Colonic mucosa (tissue), 4 donors: ENCODE measurements at regions not wholly inside any gene's neighbourhood (a gene's known extent, or its start where the extent isn't known, plus 50 kb on each side); places are given as distances from the start of the nearest gene placed in this dataset.

ENCODE experiments used
- DNase-seq: peaks from one replicate; pipeline ENCODE4 v3.0.0-alpha.2; 2020
- H3K27ac ChIP-seq: fragments of 200-600 bp; one replicate; pipeline ENCODE4 v1.8.0; 2021
- H3K27me3 ChIP-seq: fragments of 200-600 bp; one replicate; pipeline ENCODE4 v1.8.0; 2021
- H3K36me3 ChIP-seq: fragments of 200-600 bp; one replicate; pipeline ENCODE4 v1.8.0; 2021
- H3K4me1 ChIP-seq: fragments of 200-600 bp; one replicate; pipeline ENCODE4 v1.8.0; 2021; ENCODE audit warnings: mild to moderate bottlenecking
- H3K4me3 ChIP-seq: fragments of 200-600 bp; one replicate; pipeline ENCODE4 v1.8.0; 2021
- H3K9ac ChIP-seq, 2 donors: one replicate each; pipeline ENCODE4 v1.7.0; 2013; ENCODE audit warnings: control low read depth in 2 of 2, low read depth in 2 of 2, low read length in 2 of 2
- H3K9me3 ChIP-seq: fragments of 200-600 bp; one replicate; pipeline ENCODE4 v1.8.0; 2021
- intact Hi-C: fragments of 100-400 bp; cut with DNase I; formaldehyde crosslinking; loops from one replicate; pipeline ENCODE4 v1.14.1; 2022
- TF ChIP-seq, protein P1 (sequence below): fragments of 200-600 bp; IDR thresholded peaks from one replicate; pipeline ENCODE4 v1.8.0; 2022; ENCODE audit warnings: antibody characterized with exemption, mild to moderate bottlenecking
- donor health status: healthy.
- donor health status: DM: no; HTN: no; CAD: no.
- donor health status: DM: no; HTN: no; CAD: no.

- no peaks in the 10 kb centered on the region for H3K36me3 ChIP-seq
- H3K4me1 ChIP-seq = no peaks in the 10 kb centered on the region
- H3K9me3 ChIP-seq = no peaks in the 10 kb centered on the region
- no peaks in the 10 kb centered on the region for H3K27me3 ChIP-seq
- DNase-seq = no peak
- no peak overlapping the region for H3K27ac ChIP-seq
- H3K4me3 ChIP-seq = no peak overlapping the region
- intact Hi-C loops = no loop called here
- TF ChIP-seq, protein P1, sequence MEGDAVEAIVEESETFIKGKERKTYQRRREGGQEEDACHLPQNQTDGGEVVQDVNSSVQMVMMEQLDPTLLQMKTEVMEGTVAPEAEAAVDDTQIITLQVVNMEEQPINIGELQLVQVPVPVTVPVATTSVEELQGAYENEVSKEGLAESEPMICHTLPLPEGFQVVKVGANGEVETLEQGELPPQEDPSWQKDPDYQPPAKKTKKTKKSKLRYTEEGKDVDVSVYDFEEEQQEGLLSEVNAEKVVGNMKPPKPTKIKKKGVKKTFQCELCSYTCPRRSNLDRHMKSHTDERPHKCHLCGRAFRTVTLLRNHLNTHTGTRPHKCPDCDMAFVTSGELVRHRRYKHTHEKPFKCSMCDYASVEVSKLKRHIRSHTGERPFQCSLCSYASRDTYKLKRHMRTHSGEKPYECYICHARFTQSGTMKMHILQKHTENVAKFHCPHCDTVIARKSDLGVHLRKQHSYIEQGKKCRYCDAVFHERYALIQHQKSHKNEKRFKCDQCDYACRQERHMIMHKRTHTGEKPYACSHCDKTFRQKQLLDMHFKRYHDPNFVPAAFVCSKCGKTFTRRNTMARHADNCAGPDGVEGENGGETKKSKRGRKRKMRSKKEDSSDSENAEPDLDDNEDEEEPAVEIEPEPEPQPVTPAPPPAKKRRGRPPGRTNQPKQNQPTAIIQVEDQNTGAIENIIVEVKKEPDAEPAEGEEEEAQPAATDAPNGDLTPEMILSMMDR = no peak
- no peak overlapping the region for H3K9ac ChIP-seq
Observed at GRCh38 chr2:129741623-129742022, 237.8 kb upstream of the RAB6C start.

DNA sequence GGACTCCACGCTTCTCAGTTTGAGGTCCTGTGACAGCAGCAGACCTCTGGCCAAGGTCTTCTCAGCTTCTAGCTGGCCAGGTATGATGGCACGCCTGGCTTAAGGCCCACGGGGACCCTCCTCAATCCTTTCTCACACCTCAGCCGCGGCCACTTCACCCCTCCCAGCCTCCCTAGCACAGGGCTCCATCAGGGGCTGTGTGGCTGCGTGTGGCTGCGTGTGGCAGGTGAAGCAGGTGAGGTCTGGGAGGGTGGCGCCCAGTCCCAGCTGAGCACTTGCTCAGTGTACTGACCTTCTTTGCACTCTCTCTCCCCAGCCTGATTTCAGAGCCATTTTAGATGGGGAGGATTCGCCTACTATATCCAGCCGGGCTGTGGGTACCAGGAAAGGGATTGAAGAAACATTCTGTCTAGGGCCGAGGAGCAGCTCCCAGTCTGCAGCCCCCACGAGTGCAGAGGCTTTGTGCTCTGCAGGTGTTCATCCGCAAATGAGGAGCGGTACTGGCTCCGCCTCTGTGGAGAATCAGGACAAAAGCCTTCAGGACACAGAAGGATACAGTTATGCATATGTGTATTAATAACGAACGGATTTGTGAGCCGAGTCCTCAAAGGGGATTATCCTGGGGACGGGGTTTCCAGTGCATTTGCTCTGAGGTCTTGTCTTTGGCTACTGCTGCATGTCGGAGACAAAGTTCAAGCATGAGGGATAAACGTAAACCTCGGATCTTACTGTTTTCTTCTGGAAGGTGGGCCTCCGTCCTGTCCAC is 236.9 kb upstream of the RAB6C start:
- TF ChIP-seq, protein P1 = no peak
- H3K36me3 ChIP-seq = no peaks in the 10 kb centered on the region
- H3K9me3 ChIP-seq = no peaks in the 10 kb centered on the region
- H3K9ac ChIP-seq = no peak overlapping the region
- no peaks in the 10 kb centered on the region for H3K27me3 ChIP-seq
- no peaks in the 10 kb centered on the region for H3K4me1 ChIP-seq
- DNase-seq = no peak
- no peak overlapping the region for H3K4me3 ChIP-seq
- H3K27ac ChIP-seq = no peak overlapping the region
- intact Hi-C loops = no loop called here

GRCh38 chr2:129744141-129744540 is 235.3 kb upstream of the RAB6C start:
- no peak overlapping the region for H3K9ac ChIP-seq
- no peaks in the 10 kb centered on the region for H3K9me3 ChIP-seq
- TF ChIP-seq, protein P1 = no peak
- intact Hi-C loops = no loop called here
- no peak overlapping the region for H3K4me3 ChIP-seq
- no peaks in the 10 kb centered on the region for H3K36me3 ChIP-seq
- no peak overlapping the region for H3K27ac ChIP-seq
- H3K27me3 ChIP-seq = no peaks in the 10 kb centered on the region
- no peaks in the 10 kb centered on the region for H3K4me1 ChIP-seq
- no peak for DNase-seq

- TF ChIP-seq, protein P1 = no peak
- H3K4me3 ChIP-seq = no peak overlapping the region
- no peaks in the 10 kb centered on the region for H3K36me3 ChIP-seq
- no peak overlapping the region for H3K27ac ChIP-seq
- H3K9ac ChIP-seq = no peak overlapping the region
- no peak for DNase-seq
- no peaks in the 10 kb centered on the region for H3K9me3 ChIP-seq
- intact Hi-C loops = no loop called here
- H3K4me1 ChIP-seq = no peaks in the 10 kb centered on the region
- H3K27me3 ChIP-seq = no peaks in the 10 kb centered on the region
Observed at GRCh38 chr2:129744649-129745048, 234.8 kb upstream of the RAB6C start.

DNA sequence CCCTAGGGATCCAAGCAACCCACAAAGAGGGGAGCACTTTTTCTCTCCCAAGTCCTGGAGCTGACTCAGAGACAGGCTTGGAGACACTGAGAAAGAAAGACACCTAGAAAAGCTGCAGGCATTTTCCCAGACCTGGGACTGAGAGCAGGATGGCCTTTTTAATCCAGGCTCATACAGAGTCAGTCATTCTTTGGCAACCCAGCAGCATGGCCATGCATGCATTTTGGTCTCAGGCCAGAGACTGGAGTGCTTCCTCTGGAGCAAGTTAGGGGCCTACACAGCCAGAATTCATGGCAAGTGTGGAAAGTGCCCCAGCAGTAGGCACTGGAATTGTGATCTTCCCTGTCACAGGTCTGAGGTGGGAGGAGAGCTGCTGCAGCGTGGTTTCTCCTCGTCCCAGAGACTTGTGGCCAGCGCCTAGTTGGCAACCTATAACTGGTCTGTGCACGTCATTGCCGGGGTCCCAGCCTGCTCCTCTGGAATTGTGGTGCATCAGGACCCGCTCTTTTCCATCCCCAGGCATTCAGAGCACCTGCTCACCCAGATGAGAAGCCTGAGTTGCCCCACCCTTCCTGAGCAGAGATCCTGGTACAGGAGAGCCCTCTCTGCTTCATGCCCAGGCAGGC is 231.9 kb upstream of the RAB6C start:
- Histone ChIP-seq H3K27ac (no peak overlapping the region), H3K9ac (no peak overlapping the region), H3K4me3 (no peak overlapping the region), H3K36me3 (no peaks in the 10 kb centered on the region), H3K27me3 (no peaks in the 10 kb centered on the region), H3K9me3 (no peaks in the 10 kb centered on the region), H3K4me1 (no peaks in the 10 kb centered on the region)
- intact Hi-C loops = no loop called here
- no peak for DNase-seq
- TF ChIP-seq, protein P1 = no peak
